IMR-90 (cell line): ENCODE measurements at regions not wholly inside any gene's neighbourhood (a gene's known extent, or its start where the extent isn't known, plus 50 kb on each side); places are given as distances from the start of the nearest gene placed in this dataset.

Source experiments
- ATAC-seq: fragments of 200-7000 bp; cut with Tn5 transposase; 2 replicates; pipeline ENCODE4 v1.9.1; 2020; ENCODE audit warnings: low read depth, mild to moderate bottlenecking, moderate library complexity
- BruUV-seq: library from RNA; stranded (reverse); fragments of 400-500 nt; replicated peaks from 2 replicates; lab custom pipeline; 2021; lab: Mats Ljungman, UMichigan
- CTCF ChIA-PET: fragments of 300-600 bp; formaldehyde crosslinking; extraction: SDS; loops from one replicate; lab custom pipeline; 2021; ENCODE audit warnings: antibody characterized with exemption; lab: Yijun Ruan, JAX
- POLR2A ChIA-PET: fragments of 300-600 bp; sonication (Branson Sonifier 250); formaldehyde crosslinking; loops from one replicate; lab custom pipeline; 2022; ENCODE audit warnings: antibody characterized with exemption; ENCODE audit not compliant: unreplicated experiment; lab: Charles Lee
- DNase-seq: peaks from one replicate; pipeline ENCODE4 v3.0.0; 2013
- H2AFZ ChIP-seq: replicated peaks from 2 replicates; pipeline ENCODE3; 2013; ENCODE audit warnings: low read length, mild to moderate bottlenecking; ENCODE audit not compliant: poor library complexity
- H2AK5ac ChIP-seq: 2 replicates; pipeline ENCODE4 v1.6.1; 2013; ENCODE audit warnings: low read depth, low read length, inconsistent platforms
- H2AK9ac ChIP-seq: replicated peaks from 2 replicates; pipeline ENCODE3; 2013; ENCODE audit warnings: mild to moderate bottlenecking, low read depth, low read length, moderate library complexity; ENCODE audit not compliant: poor library complexity
- H2BK120ac ChIP-seq: 2 replicates; pipeline ENCODE4 v1.6.1; 2013; ENCODE audit warnings: low read depth, low read length, inconsistent platforms
- H2BK15ac ChIP-seq: 3 replicates; pipeline ENCODE4 v1.6.1; 2013; ENCODE audit warnings: low read depth, low read length, inconsistent platforms
- H2BK20ac ChIP-seq: 2 replicates; pipeline ENCODE4 v1.6.1; 2013; ENCODE audit warnings: low read depth, mild to moderate bottlenecking, inconsistent platforms, low read length, moderate library complexity
- H2BK5ac ChIP-seq: 2 replicates; pipeline ENCODE4 v1.6.1; 2013; ENCODE audit warnings: mild to moderate bottlenecking, low read depth, low read length, inconsistent platforms; ENCODE audit not compliant: poor library complexity, severe bottlenecking
- H3K14ac ChIP-seq: replicated peaks from 2 replicates; pipeline ENCODE4 v1.6.1; 2013; ENCODE audit warnings: low read depth, low read length, inconsistent platforms
- H3K18ac ChIP-seq: 2 replicates; pipeline ENCODE4 v1.6.1; 2013; ENCODE audit warnings: low read depth, low read length, control low read depth
- H3K23ac ChIP-seq: 2 replicates; pipeline ENCODE4 v1.6.1; 2013; ENCODE audit warnings: low read depth, low read length, inconsistent platforms
- H3K27ac ChIP-seq: 2 replicates; pipeline ENCODE4 v1.5.1; 2013; ENCODE audit warnings: mild to moderate bottlenecking, control low read depth, low read length; ENCODE audit not compliant: insufficient read depth
- H3K27me3 ChIP-seq: 2 replicates; pipeline ENCODE4 v1.6.1; 2013; ENCODE audit warnings: low read length; ENCODE audit not compliant: control insufficient read depth, insufficient read depth
- H3K36me3 ChIP-seq: 2 replicates; pipeline ENCODE4 v1.6.1; 2013; ENCODE audit warnings: low read length, mixed read lengths; ENCODE audit not compliant: control insufficient read depth, insufficient read depth
- H3K4ac ChIP-seq: 2 replicates; pipeline ENCODE4 v1.6.1; 2013; ENCODE audit warnings: low read depth, low read length, inconsistent platforms
- H3K4me1 ChIP-seq: 2 replicates; pipeline ENCODE4 v1.6.1; 2013; ENCODE audit warnings: low read length, mixed read lengths; ENCODE audit not compliant: control insufficient read depth, insufficient read depth
- H3K4me2 ChIP-seq: 2 replicates; pipeline ENCODE4 v1.6.1; 2013; ENCODE audit warnings: low read depth, mild to moderate bottlenecking, control low read depth, low read length, moderate library complexity
- H3K4me3 ChIP-seq: 2 replicates; pipeline ENCODE4 v1.5.1; 2013; ENCODE audit warnings: low read depth, mild to moderate bottlenecking, control low read depth, low read length, moderate library complexity; ENCODE audit not compliant: insufficient read depth
- H3K56ac ChIP-seq: 2 replicates; pipeline ENCODE4 v1.6.1; 2013; ENCODE audit warnings: low read length, inconsistent platforms; ENCODE audit not compliant: insufficient read depth; ENCODE audit errors: extremely low read depth
- H3K79me1 ChIP-seq, 2 experiments: 2 replicates each; pipeline ENCODE4 v1.6.1; 2013; ENCODE audit warnings: low read length in 2 of 2, inconsistent platforms in 1 of 2, low read depth in 1 of 2
- H3K9ac ChIP-seq: 2 replicates; pipeline ENCODE4 v1.6.1; 2013; ENCODE audit warnings: low read depth, low read length, control low read depth
- H3K9me1 ChIP-seq: 2 replicates; pipeline ENCODE4 v1.6.1; 2013; ENCODE audit warnings: low read length, inconsistent platforms; ENCODE audit not compliant: insufficient read depth
- H3K9me3 ChIP-seq: 2 replicates; pipeline ENCODE4 v1.6.1; 2013; ENCODE audit warnings: low read length; ENCODE audit not compliant: control insufficient read depth, insufficient read depth
- H4K20me1 ChIP-seq: 2 replicates; pipeline ENCODE4 v1.6.1; 2013; ENCODE audit warnings: low read length, inconsistent platforms; ENCODE audit not compliant: insufficient read depth
- H4K5ac ChIP-seq: 2 replicates; pipeline ENCODE4 v1.6.1; 2013; ENCODE audit warnings: mild to moderate bottlenecking, low read depth, low read length, control low read depth
- H4K8ac ChIP-seq, 2 experiments: 2 replicates each; pipeline ENCODE4 v1.6.1; 2013; ENCODE audit warnings: low read depth in 2 of 2, low read length in 2 of 2, control low read depth in 1 of 2, inconsistent platforms in 1 of 2
- H4K91ac ChIP-seq: 2 replicates; pipeline ENCODE4 v1.6.1; 2013; ENCODE audit warnings: low read depth, low read length, inconsistent platforms; ENCODE audit not compliant: insufficient read depth
- BHLHE40 ChIP-seq: fragments of 150-350 bp; IDR thresholded peaks from 2 replicates; pipeline ENCODE4 v1.6.1; 2016; ENCODE audit warnings: mild to moderate bottlenecking, low read depth, low read length
- RCOR1 ChIP-seq: IDR thresholded peaks from 2 replicates; pipeline ENCODE4 v1.6.1; 2012; ENCODE audit warnings: mild to moderate bottlenecking, low read length, improper control_type of control experiment; ENCODE audit not compliant: insufficient replicate concordance
- WGBS, 2 experiments: methylation state at CpG; one replicate each; pipeline versions ENCODE4 v1.1.5 to v1.1.7; 2013; ENCODE audit warnings: missing lambda C conversion rate in 2 of 2; ENCODE audit not compliant: insufficient read length in 1 of 2; ENCODE audit errors: extremely low coverage in 2 of 2; 5-methylcytosine and 5-hydroxymethylcytosine counted together
- dilution Hi-C: fragments of 300-500 bp; cut with HindIII; formaldehyde crosslinking; loops from one replicate; pipeline ENCODE4 v1.14.3; 2018; ENCODE audit warnings: low sequenced_read_pairs; ENCODE audit not compliant: unreplicated experiment
- in situ Hi-C: fragments of 300-500 bp; cut with MboI; formaldehyde crosslinking; loops from 3 replicates; pipeline ENCODE4 v1.14.3; 2019; ENCODE audit warnings: low sequenced_read_pairs, inconsistent platforms, mixed read lengths
- intact Hi-C: fragments of 100-400 bp; cut with micrococcal nuclease; formaldehyde crosslinking; loops from 2 replicates; pipeline ENCODE4 v1.10.0; 2022

DNA sequence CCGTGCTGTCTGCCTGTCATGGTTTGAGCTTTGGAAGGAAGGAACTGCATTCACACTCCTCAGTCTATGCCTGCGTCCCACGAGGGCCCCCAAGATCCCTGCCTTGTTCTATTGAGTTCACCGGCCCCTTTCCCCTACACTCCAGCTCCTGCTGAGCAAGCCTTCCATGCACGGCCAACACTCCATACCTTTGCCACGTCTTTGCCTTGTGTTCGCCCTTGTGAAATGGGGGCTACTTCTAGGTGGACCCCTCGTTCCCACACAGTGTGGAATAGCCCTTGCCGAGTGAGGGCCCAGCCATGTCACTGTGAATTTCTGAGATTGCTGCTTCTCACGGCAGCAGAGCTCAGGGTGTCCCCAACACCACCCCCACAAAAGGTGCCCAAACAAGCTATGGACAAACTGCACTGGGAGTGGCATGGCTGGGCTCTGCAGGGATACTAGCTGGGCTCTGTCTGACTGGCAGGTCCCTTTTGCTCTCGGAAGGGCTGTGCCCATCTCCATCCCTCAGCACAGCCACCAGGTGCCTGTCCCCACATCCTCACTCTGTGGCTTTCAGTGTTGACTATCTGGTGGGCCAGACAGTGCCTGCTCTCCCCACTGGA lies 67.9 kb upstream of the ADAMTS2 start:
- no peak overlapping the region for H3K18ac ChIP-seq
- H4K20me1 ChIP-seq, result no peaks in the 10 kb centered on the region
- H3K36me3 ChIP-seq, result no peaks in the 10 kb centered on the region
- H3K23ac ChIP-seq, result no peak overlapping the region
- dilution Hi-C loops, result no loop called here
- peaks cover 10% of the 10 kb centered on the region for H3K27me3 ChIP-seq
- H3K4me3 ChIP-seq, result no peak overlapping the region
- ATAC-seq (no peak), DNase-seq (no peak)
- ChIA-PET CTCF (no interaction called here), POLR2A (no interaction called here)
- intact Hi-C loops, result no loop called here
- H3K79me1 ChIP-seq, result no peaks in the 10 kb centered on the region
- H2AK5ac ChIP-seq, result no peak overlapping the region
- no TSS peak for BruUV-seq
- in situ Hi-C loops, result no loop called here
- no peaks in the 10 kb centered on the region for H3K9me1 ChIP-seq
- no peak overlapping the region for H2AFZ ChIP-seq
- H2BK20ac ChIP-seq, result no peak overlapping the region
- H2BK5ac ChIP-seq, result no peak overlapping the region
- H3K56ac ChIP-seq, result no peak overlapping the region
- H2BK15ac ChIP-seq, result no peak overlapping the region
- no peak overlapping the region for H4K91ac ChIP-seq
- H3K4me2 ChIP-seq, result no peak overlapping the region
- H3K14ac ChIP-seq, result no peak overlapping the region
- H3K27ac ChIP-seq, result no peak overlapping the region
- H3K9me3 ChIP-seq, result no peaks in the 10 kb centered on the region
- H3K4me1 ChIP-seq, result no peaks in the 10 kb centered on the region
- no peak overlapping the region for H2AK9ac ChIP-seq
- H3K4ac ChIP-seq, result no peak overlapping the region
- TF ChIP-seq RCOR1 (no peak), BHLHE40 (no peak)
- 70% methylated on average over 5 of the region's 11 CpGs; no CpG with 5 or more reads in 1 of the 2 experiments for WGBS, 2 experiments
- H3K9ac ChIP-seq, result no peak overlapping the region
- H2BK120ac ChIP-seq, result no peak overlapping the region
- no peak overlapping the region for H4K8ac ChIP-seq
- H4K5ac ChIP-seq, result no peak overlapping the region
